ENCODE measurements at regions not wholly inside any gene's neighbourhood (a gene's known extent, or its start where the extent isn't known, plus 50 kb on each side); places are given as distances from the start of the nearest gene placed in this dataset.

GRCh38 chr5:4511996-4512656 is 628.0 kb upstream of the ADAMTS16 start:
- TF ChIP-seq POLR2A (IDR thresholded peaks at IDR 0.05; ENCODE audit: low read depth), result no peak
- TF ChIP-seq CTCF (IDR thresholded peaks at IDR 0.05), result peak in 1 of 3 experiments; percentile 3
